OCI-LY7 (cell line): ENCODE measurements at regions not wholly inside any gene's neighbourhood (a gene's known extent, or its start where the extent isn't known, plus 50 kb on each side); places are given as distances from the start of the nearest gene placed in this dataset.

Experiments
- BruUV-seq: library from RNA; stranded (reverse); fragments of 400-500 nt; replicated peaks from 2 replicates; lab custom pipeline; 2021; lab: Mats Ljungman, UMichigan
- CTCF ChIA-PET: fragments of 300-600 bp; sonication (Branson Sonifier 250); formaldehyde crosslinking; loops from one replicate; lab custom pipeline; 2022; ENCODE audit warnings: antibody characterized with exemption; ENCODE audit not compliant: unreplicated experiment; lab: Charles Lee
- POLR2A ChIA-PET: fragments of 300-600 bp; sonication (Branson Sonifier 250); formaldehyde crosslinking; loops from one replicate; lab custom pipeline; 2022; ENCODE audit warnings: antibody characterized with exemption; lab: Charles Lee
- DNase-seq: peaks from one replicate; pipeline ENCODE4 v3.0.0-alpha.2; 2015; ENCODE audit warnings: low spot score
- H2AFZ ChIP-seq: fragments of 200-600 bp; sonication (generic), shearing (Covaris generic); 2 replicates; pipeline ENCODE4 v1.6.1; 2014; ENCODE audit warnings: mild to moderate bottlenecking, antibody characterized with exemption, low read length, moderate library complexity
- H3K27ac ChIP-seq: fragments of 200-600 bp; sonication (generic); 2 replicates; pipeline ENCODE4 v1.5.1; 2014; ENCODE audit warnings: mixed run types, low read depth, mild to moderate bottlenecking, moderate library complexity, low read length, inconsistent platforms; ENCODE audit not compliant: poor library complexity, severe bottlenecking
- H3K36me3 ChIP-seq: fragments of 200-600 bp; sonication (generic); 2 replicates; pipeline ENCODE4 v1.6.1; 2014; ENCODE audit warnings: mild to moderate bottlenecking, antibody characterized with exemption, low read length, moderate library complexity, mixed read lengths; ENCODE audit not compliant: insufficient read depth
- H3K4me1 ChIP-seq: fragments of 200-600 bp; sonication (generic); 2 replicates; pipeline ENCODE4 v1.5.1; 2014; ENCODE audit warnings: mild to moderate bottlenecking, low read length; ENCODE audit not compliant: insufficient read depth, poor library complexity, severe bottlenecking
- H3K4me2 ChIP-seq: fragments of 200-600 bp; sonication (generic); 2 replicates; pipeline ENCODE4 v1.6.1; 2014; ENCODE audit warnings: mild to moderate bottlenecking, low read length
- H3K4me3 ChIP-seq: fragments of 200-600 bp; sonication (generic); 2 replicates; pipeline ENCODE4 v1.5.1; 2014; ENCODE audit warnings: mild to moderate bottlenecking, low read depth, low read length; ENCODE audit not compliant: poor library complexity, severe bottlenecking
- H3K79me2 ChIP-seq: fragments of 200-600 bp; sonication (generic); 2 replicates; pipeline ENCODE4 v1.6.1; 2016; ENCODE audit warnings: low read depth, mild to moderate bottlenecking, low read length, moderate library complexity, mixed read lengths; ENCODE audit not compliant: insufficient read depth
- H3K9me2 ChIP-seq: fragments of 200-600 bp; sonication (generic); 2 replicates; pipeline ENCODE4 v1.6.1; 2016; ENCODE audit warnings: mild to moderate bottlenecking, low read length, mixed read lengths; ENCODE audit not compliant: insufficient read depth
- H3K9me3 ChIP-seq: fragments of 200-600 bp; sonication (generic); 2 replicates; pipeline ENCODE4 v1.6.1; 2014; ENCODE audit warnings: mild to moderate bottlenecking, mixed run types, low read length, mixed read lengths
- H4K20me1 ChIP-seq: fragments of 200-600 bp; sonication (generic); 2 replicates; pipeline ENCODE4 v1.6.1; 2014; ENCODE audit warnings: mild to moderate bottlenecking, antibody characterized with exemption, low read length, moderate library complexity, mixed read lengths; ENCODE audit not compliant: insufficient read depth
- CTCF ChIP-seq: fragments of 200-600 bp; sonication (generic); conservative IDR thresholded peaks from 2 replicates; pipeline ENCODE4 v1.5.1; 2014; ENCODE audit warnings: mild to moderate bottlenecking, antibody characterized with exemption, low read length, moderate library complexity, mixed read lengths
- EZH2phosphoT487 ChIP-seq: fragments of 200-600 bp; sonication (generic); IDR thresholded peaks from 2 replicates; pipeline ENCODE4 v1.6.1; 2018; ENCODE audit warnings: low read depth, borderline replicate concordance, mild to moderate bottlenecking, mixed run types, antibody characterized with exemption, low read length, moderate library complexity, mixed read lengths
- intact Hi-C: fragments of 100-400 bp; cut with micrococcal nuclease; formaldehyde crosslinking; loops from one replicate; pipeline ENCODE4 v1.10.0; 2022; ENCODE audit not compliant: unreplicated experiment

GRCh38 chr1:17929224-17929623 lies 174.1 kb downstream of the ACTL8 start:
- no peak for DNase-seq
- no peak for TF ChIP-seq CTCF
- TF ChIP-seq EZH2phosphoT487: no peak
- intact Hi-C loops: no loop called here
- no peaks in the 10 kb centered on the region for H3K9me3 ChIP-seq
- no peaks in the 10 kb centered on the region for H4K20me1 ChIP-seq
- no peak overlapping the region for H3K4me3 ChIP-seq
- no peaks in the 10 kb centered on the region for H3K4me1 ChIP-seq
- no peak overlapping the region for H3K27ac ChIP-seq
- H3K9me2 ChIP-seq: no peaks in the 10 kb centered on the region
- H2AFZ ChIP-seq: no peak overlapping the region
- H3K79me2 ChIP-seq: no peaks in the 10 kb centered on the region
- BruUV-seq: no TSS peak
- CTCF ChIA-PET: no interaction called here
- POLR2A ChIA-PET: no interaction called here
- H3K36me3 ChIP-seq: no peaks in the 10 kb centered on the region
- H3K4me2 ChIP-seq: no peak overlapping the region

GRCh38 chr1:17930635-17931034 lies 175.5 kb downstream of the ACTL8 start:
- no TSS peak for BruUV-seq
- H3K4me3 ChIP-seq: no peak overlapping the region
- CTCF ChIA-PET: no interaction called here

GRCh38 chr1:17932164-17932563 lies 175.4 kb upstream of the IGSF21 start:
- Histone ChIP-seq H3K36me3 (no peaks in the 10 kb centered on the region), H4K20me1 (no peaks in the 10 kb centered on the region), H3K27ac (no peak overlapping the region), H3K79me2 (no peaks in the 10 kb centered on the region), H3K4me2 (no peak overlapping the region), H2AFZ (no peak overlapping the region), H3K4me3 (no peak overlapping the region), H3K4me1 (no peaks in the 10 kb centered on the region), H3K9me2 (no peaks in the 10 kb centered on the region), H3K9me3 (no peaks in the 10 kb centered on the region)
- no peak for DNase-seq
- intact Hi-C loops: no loop called here
- ChIA-PET POLR2A (no interaction called here), CTCF (interaction anchor here (0.7 kb wide), 1 partner anchor 85 kb away, joined by 3 read pairs; no protein-coding TSS in a partner anchor)
- no TSS peak for BruUV-seq
- TF ChIP-seq EZH2phosphoT487 (no peak), CTCF (no peak)

More at GRCh38 chr1:17930635-17931034, 175.5 kb downstream of the ACTL8 start:
- H3K4me2 ChIP-seq: no peak overlapping the region
- H3K79me2 ChIP-seq: no peaks in the 10 kb centered on the region
- H3K36me3 ChIP-seq: no peaks in the 10 kb centered on the region
- no peaks in the 10 kb centered on the region for H3K9me2 ChIP-seq
- H3K27ac ChIP-seq: no peak overlapping the region
- H4K20me1 ChIP-seq: no peaks in the 10 kb centered on the region
- TF ChIP-seq EZH2phosphoT487: no peak
- H2AFZ ChIP-seq: no peak overlapping the region
- no peak for DNase-seq
- no peaks in the 10 kb centered on the region for H3K9me3 ChIP-seq
- POLR2A ChIA-PET: no interaction called here
- intact Hi-C loops: no loop called here
- H3K4me1 ChIP-seq: no peaks in the 10 kb centered on the region
